HG03159 (cell line): ENCODE measurements at regions not wholly inside any gene's neighbourhood (a gene's known extent, or its start where the extent isn't known, plus 50 kb on each side); places are given as distances from the start of the nearest gene placed in this dataset.
"Not testable (repeated sequence)": the region's sequence is repeated elsewhere in the genome, so short reads cannot be mapped to it uniquely, and the experiment has no call there.

Experiments used
- ATAC-seq: cut with Tn5 transposase; IDR thresholded peaks from one replicate; pipeline ENCODE4 v1.9.1; 2021; ENCODE audit warnings: mild to moderate bottlenecking, moderate library complexity; ENCODE audit not compliant: unreplicated experiment

GRCh38 chr11:97895572-97895971 lies 1125.2 kb upstream of the CNTN5 start:
- ATAC-seq: no peak

- ATAC-seq: no peak
Measured at GRCh38 chr11:97902828-97903227, 1117.9 kb upstream of the CNTN5 start.

- ATAC-seq: no peak
Measured at GRCh38 chr11:97905101-97905500, 1115.6 kb upstream of the CNTN5 start.

DNA sequence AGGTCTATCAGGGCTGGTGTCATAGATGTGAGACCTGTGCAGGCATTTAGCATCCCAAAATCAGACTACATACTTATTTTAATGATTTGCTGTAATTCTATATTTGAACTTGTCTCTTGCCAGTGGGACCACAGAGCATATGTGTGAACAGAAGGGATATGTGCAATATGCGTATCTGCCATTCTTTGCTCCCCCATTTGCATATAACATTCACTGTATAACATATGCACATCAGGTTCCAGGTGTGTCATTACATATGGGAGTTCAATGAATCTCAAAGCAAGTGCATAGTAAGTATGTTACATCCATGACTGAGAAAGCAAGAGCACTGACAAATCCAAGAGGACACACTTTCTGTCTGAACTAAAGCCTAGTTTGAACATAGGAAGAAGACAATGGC lies 1115.1 kb upstream of the CNTN5 start:
- ATAC-seq: no peak

DNA sequence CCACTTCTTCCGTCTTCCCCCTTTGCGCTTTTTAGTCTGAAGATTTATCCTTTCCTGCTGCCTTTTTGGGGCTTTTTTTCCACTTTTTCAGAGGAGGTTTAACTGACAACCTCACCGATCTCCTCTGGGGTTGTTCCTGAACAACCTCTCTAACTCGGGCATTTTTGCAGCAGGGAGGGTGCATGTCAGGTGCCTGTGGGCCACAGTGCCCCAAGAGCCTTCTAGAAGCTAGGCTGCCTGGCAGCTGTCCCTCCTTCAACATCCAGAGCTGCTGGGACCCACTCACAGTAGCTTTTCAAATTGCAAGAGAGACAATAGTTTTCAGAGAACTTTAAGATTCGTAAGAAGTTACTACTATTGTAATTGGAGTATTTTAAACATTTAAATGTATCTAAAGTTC lies 1112.4 kb upstream of the CNTN5 start:
- no peak for ATAC-seq

DNA sequence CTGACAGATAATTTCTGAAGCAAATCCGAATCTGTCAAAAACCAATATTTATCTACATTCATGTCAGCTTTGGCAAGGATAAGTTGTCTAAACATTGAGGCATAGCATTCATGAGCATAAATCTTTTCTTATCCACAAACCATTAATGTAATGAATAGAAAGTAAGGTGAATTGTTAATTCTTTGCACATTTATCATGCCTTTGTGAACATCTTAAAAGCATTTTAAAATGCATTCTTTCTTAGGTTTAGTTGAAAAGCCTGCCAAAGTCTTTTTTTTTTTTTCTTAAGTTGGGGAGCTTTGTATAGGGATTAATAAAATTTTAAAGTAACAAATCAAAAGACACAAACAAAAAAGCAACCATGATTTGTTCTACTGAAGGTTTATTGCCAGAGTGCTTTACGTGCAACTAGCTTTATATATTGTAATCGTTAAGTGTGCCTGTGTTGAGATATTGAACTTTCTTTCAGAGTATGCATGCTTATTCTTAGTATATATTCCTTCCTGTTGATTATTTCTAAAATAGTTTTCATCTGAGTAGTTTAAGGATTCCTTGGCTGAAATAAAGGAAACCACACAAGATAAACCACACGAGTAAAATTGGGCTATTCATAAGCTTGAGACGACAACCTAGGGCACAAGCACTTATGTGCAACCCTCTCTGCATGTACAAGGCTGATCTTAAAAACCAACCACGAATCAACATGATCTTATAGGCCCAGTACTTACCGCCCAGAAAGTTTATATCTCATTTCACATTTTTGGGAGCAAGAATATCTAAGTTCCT lies 1110.9 kb upstream of the CNTN5 start:
- no peak for ATAC-seq

GRCh38 chr11:97912629-97913028 lies 1108.1 kb upstream of the CNTN5 start:
- no peak for ATAC-seq

GRCh38 chr11:97922933-97923332 lies 1097.8 kb upstream of the CNTN5 start:
- ATAC-seq: not testable (repeated sequence)

- no peak for ATAC-seq
Measured at GRCh38 chr11:97934572-97935208, 1086.1 kb upstream of the CNTN5 start.

DNA sequence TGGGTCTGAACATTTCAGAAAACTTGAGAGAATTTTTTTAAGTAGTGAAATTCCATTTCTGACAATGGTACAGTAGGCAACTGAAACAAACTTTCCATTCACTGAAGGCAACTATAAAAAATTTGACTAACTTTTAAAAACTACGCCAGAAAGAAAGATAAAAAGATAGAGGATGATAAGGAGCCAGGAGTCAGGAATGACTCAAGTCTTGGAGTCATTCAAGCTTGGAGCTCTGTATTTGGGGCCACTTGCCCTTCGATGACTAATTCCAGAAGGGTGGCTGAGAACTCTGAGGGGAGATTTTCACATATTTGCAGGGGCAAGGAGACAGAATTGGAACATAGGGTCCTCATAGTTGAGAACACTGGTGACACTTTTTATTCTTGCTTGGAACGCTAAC lies 1083.2 kb upstream of the CNTN5 start:
- no peak for ATAC-seq

DNA sequence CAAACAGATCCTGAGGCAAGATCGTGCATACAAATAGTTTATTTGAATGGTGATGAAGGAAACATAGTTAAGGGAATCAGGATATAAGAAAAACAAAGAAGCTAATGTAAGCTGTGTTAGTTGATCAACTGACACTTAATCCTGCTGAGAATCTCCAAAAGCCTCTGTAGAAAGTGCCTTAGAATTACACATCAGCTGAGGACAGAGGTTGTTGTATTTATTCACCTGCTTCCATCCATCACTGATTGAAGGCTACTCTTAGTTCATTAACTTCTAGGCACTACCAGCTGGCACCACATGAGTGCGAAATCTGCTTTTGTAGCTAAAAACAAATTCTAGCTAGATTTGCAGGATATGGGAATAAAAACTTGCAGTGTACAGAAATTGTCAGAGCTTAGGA lies 1082.0 kb upstream of the CNTN5 start:
- no peak for ATAC-seq

DNA sequence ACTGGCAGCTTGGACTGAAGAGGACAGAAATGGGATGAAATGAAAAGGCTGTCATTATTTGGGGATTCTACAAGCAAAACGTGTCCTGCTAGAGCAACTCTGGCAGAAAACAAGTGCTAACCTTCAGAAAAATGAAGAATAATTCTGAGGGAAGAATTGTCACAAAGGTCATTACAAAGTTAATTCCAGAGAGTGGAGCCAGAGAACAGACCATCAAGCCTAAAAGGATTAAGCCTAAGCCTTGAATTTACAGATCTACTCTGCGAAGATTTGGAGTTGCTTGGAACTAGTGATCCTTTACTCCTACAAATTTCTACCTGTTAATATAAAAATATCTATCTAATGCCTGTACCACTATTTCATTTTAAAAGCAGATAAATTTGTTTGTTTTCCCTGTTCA lies 1077.3 kb upstream of the CNTN5 start:
- no peak for ATAC-seq

DNA sequence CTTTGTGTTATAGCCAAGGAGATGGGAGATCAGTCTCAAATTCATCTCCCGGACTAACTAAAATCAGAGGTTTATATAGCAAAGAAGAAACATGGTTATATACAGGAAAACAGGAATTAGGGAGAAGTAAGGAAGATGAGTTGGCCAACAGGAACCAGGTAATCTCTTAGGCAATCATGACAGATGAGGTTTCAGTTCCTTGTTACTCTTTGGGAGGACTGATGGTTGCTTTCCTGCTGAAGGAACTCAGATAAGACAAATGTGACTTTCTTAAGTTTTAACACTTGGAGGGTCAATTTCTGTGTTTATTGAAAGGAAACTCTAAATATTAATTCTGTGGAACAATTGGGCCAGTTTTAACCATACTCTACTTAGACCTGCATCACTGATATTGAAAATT lies 1072.0 kb upstream of the CNTN5 start:
- ATAC-seq: no peak

GRCh38 chr11:97955595-97955994 lies 1065.2 kb upstream of the CNTN5 start:
- ATAC-seq: no peak

DNA sequence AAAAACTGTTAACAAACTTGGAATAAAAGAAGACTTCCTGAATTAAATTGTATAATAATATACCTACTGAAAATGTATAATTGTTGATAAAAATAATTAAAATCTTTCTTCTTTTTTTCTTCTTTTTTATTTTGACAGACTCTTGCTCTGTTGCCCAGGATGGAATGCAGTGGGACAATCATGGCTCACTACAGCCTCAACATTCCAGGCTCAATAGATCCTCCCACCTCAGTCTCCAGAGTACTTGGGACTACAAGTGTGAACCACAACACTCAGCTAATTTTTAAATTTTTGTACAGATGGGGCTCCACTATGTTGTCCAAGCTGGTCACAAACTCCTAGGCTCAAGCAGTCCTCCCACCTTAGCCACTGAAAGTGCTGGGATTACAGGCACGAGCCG lies 1063.8 kb upstream of the CNTN5 start:
- no peak for ATAC-seq

- ATAC-seq: no peak
Measured at GRCh38 chr11:97961431-97961830, 1059.3 kb upstream of the CNTN5 start.

- ATAC-seq: no peak
Measured at GRCh38 chr11:97962758-97963157, 1058.0 kb upstream of the CNTN5 start.

DNA sequence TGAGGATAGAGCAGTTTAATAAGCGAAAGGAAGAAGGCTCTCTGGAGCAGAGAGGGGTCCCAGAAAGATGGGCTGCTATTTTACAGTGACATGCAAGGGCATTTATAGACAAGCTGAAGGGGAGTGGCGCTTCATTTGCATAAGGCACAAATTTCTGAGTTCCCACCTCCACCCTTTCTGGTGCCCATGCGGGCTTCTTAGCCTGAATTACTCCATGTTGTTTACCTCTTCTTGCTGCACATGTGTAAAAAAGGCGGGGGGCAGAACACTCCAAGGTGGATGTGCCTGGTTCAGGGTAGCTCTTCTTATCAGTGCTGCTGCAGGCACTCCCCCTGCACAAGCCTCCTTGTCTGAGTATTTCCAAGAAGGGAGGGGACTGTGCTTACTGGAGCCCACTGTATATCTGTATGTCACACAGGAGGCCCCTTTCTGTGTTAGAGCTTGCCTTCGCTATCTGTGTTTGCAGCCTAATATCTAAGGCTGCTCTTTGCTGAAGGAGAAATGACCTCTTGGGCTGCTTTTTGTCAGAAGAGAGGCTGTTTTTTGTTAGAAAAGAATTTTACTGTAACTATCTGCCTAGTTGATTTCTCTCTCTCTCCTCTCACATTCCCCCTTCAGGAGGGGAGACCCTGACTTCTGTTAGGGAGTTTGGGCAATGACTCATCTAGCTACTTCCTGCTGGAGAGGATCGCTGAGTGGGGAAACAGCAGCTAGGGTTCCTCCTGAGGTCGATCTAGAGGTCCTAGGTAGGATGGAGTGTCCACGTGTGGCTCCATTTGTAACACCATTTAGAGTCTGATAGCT lies 1057.0 kb upstream of the CNTN5 start:
- no peak for ATAC-seq

GRCh38 chr11:97964332-97965004 lies 1056.3 kb upstream of the CNTN5 start:
- ATAC-seq: no peak

DNA sequence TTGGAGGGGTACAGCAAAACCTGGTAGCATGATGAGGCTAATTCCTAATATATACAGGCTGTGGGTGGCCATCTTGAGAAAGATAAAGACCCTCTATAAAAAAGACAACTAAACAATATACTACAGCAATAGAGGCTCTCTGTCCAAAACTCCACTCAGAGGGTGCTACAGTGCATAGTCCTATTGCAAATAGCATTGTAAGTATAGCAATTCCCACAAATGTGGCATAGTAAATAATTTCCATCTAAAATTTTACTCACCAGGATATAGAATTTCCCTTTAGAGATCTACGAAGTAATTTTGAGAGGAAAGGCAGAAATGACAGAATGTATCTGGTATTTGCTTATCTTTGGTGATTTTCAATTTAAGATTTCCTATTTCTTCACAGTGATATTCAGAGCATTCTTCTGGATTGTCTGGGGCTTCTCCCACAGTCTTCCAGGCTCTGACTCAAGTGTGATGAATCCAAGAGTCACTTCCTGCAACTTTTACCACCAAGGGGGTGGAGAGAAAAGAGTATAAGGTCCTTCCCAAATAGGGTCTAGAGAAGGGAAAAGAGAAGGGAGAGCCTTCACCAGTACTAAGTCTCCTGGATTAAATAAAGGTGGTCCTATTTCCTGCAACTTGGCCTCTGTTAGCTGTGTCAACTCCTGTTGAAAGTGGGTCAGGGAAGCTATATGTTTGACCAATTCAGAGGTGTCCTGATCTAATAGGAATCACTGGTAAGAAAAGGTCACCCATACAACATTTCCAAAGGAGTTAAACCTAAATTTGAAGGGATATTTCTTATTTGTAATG lies 1054.7 kb upstream of the CNTN5 start:
- no peak for ATAC-seq
